ENCODE measurements at regions not wholly inside any gene's neighbourhood (a gene's known extent, or its start where the extent isn't known, plus 50 kb on each side); places are given as distances from the start of the nearest gene placed in this dataset.

GRCh38 chr4:110950731-110951130 is 327.9 kb upstream of the PITX2 start:
- H2AFZ ChIP-seq (ENCODE audit: low read depth, low read length) = no peak overlapping the region
- H3K27ac ChIP-seq (ENCODE audit: extremely low read depth, low read depth, low read length) = no peak overlapping the region
- in situ Hi-C loops (cut with MboI) = no loop called here
- POLR2A ChIA-PET = no interaction called here
- H3K4me1 ChIP-seq (replicated peaks in 1 of 2; ENCODE audit: control insufficient read depth in 2 of 2, insufficient read depth in 2 of 2, low read length in 2 of 2) = no peaks in the 10 kb centered on the region
- ATAC-seq = no peak
- CTCF ChIA-PET (ENCODE audit: low intra/inter-chr PET ratio) = no interaction called here
- no peak overlapping the region for H3K4me3 ChIP-seq
- H3K4me2 ChIP-seq (ENCODE audit: insufficient read depth, low read length) = no peak overlapping the region
- no peaks in the 10 kb centered on the region for H3K9me1 ChIP-seq (ENCODE audit: control insufficient read depth, insufficient read depth, low read length)
- no peaks in the 10 kb centered on the region; the same call in 1 of the 2 replicates for H3K9me3 ChIP-seq (replicated peaks; ENCODE audit: control insufficient read depth, insufficient read depth, low read depth, low read length)
- TF ChIP-seq, protein P1, sequence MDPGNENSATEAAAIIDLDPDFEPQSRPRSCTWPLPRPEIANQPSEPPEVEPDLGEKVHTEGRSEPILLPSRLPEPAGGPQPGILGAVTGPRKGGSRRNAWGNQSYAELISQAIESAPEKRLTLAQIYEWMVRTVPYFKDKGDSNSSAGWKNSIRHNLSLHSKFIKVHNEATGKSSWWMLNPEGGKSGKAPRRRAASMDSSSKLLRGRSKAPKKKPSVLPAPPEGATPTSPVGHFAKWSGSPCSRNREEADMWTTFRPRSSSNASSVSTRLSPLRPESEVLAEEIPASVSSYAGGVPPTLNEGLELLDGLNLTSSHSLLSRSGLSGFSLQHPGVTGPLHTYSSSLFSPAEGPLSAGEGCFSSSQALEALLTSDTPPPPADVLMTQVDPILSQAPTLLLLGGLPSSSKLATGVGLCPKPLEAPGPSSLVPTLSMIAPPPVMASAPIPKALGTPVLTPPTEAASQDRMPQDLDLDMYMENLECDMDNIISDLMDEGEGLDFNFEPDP (CRISPR knock-in tag; IDR thresholded peaks at IDR 0.05) = no peak
- no peak overlapping the region for H3K9ac ChIP-seq (ENCODE audit: insufficient read depth in 1 of 2, low read depth in 2 of 2, low read length in 2 of 2)
- no peaks in the 10 kb centered on the region for H3K36me3 ChIP-seq (ENCODE audit: control insufficient read depth, insufficient read depth, low read length)
- intact Hi-C loops (cut with micrococcal nuclease) = no loop called here
- no peak for FAIRE-seq
- no peaks in the 10 kb centered on the region for H4K20me1 ChIP-seq (replicated peaks; ENCODE audit: control insufficient read depth, insufficient read depth, low read length)
- WGBS (ENCODE audit: insufficient coverage, low coverage, missing lambda C conversion rate) = 0% methylated on average over 2 of the region's 2 CpGs
- DNase-seq (ENCODE audit: extremely low read depth in 1 of 4, low spot score in 3 of 4) = no peak
- BruUV-seq (replicated peaks) = no TSS peak
- H3K27me3 ChIP-seq (ENCODE audit: control insufficient read depth in 2 of 2, insufficient read depth in 2 of 2, low read length in 2 of 2) = no peaks in the 10 kb centered on the region
- no peaks in the 10 kb centered on the region for H3K79me2 ChIP-seq (ENCODE audit: control insufficient read depth, insufficient read depth, low read length)

- ATAC-seq = no peak
- no TSS peak for BruUV-seq (replicated peaks)
- in situ Hi-C loops (cut with MboI) = no loop called here
These were observed 330.3 kb upstream of the PITX2 start for GRCh38 chr4:110953191-110953590.

More at GRCh38 chr4:110953191-110953590, 330.3 kb upstream of the PITX2 start:
- Histone ChIP-seq H3K36me3 (ENCODE audit: control insufficient read depth, insufficient read depth, low read length) (no peaks in the 10 kb centered on the region), H3K9me3 (replicated peaks; ENCODE audit: control insufficient read depth, insufficient read depth, low read depth, low read length) (no peaks in the 10 kb centered on the region; the same call in 1 of the 2 replicates), H3K4me1 (replicated peaks in 1 of 2; ENCODE audit: control insufficient read depth in 2 of 2, insufficient read depth in 2 of 2, low read length in 2 of 2) (no peaks in the 10 kb centered on the region), H3K27ac (ENCODE audit: extremely low read depth, low read depth, low read length) (no peak overlapping the region), H3K4me3 (no peak overlapping the region), H3K27me3 (ENCODE audit: control insufficient read depth in 2 of 2, insufficient read depth in 2 of 2, low read length in 2 of 2) (no peaks in the 10 kb centered on the region), H3K9ac (ENCODE audit: insufficient read depth in 1 of 2, low read depth in 2 of 2, low read length in 2 of 2) (no peak overlapping the region), H4K20me1 (replicated peaks; ENCODE audit: control insufficient read depth, insufficient read depth, low read length) (no peaks in the 10 kb centered on the region), H3K9me1 (ENCODE audit: control insufficient read depth, insufficient read depth, low read length) (no peaks in the 10 kb centered on the region), H3K79me2 (ENCODE audit: control insufficient read depth, insufficient read depth, low read length) (no peaks in the 10 kb centered on the region), H2AFZ (ENCODE audit: low read depth, low read length) (no peak overlapping the region), H3K4me2 (ENCODE audit: insufficient read depth, low read length) (no peak overlapping the region)
- intact Hi-C loops (cut with micrococcal nuclease) = no loop called here
- 0% methylated on average over 1 of the region's 1 CpG for WGBS (ENCODE audit: insufficient coverage, low coverage, missing lambda C conversion rate)
- TF ChIP-seq PYGO2 (tag; IDR thresholded peaks at IDR 0.05) (no peak), NFIX (CRISPR knock-in tag; IDR thresholded peaks at IDR 0.05; ENCODE audit: low read depth) (no peak), ZNF253 (CRISPR knock-in tag; conservative IDR thresholded peaks at IDR 0.05) (no peak), ZNF408 (CRISPR knock-in tag; IDR thresholded peaks at IDR 0.05; ENCODE audit: low read depth) (no peak), PHF8 (IDR thresholded peaks at IDR 0.05; ENCODE audit: borderline replicate concordance, low read length) (no peak), ZNF175 (CRISPR knock-in tag; IDR thresholded peaks at IDR 0.05; ENCODE audit: low read depth) (no peak)
- TF ChIP-seq, protein P2, sequence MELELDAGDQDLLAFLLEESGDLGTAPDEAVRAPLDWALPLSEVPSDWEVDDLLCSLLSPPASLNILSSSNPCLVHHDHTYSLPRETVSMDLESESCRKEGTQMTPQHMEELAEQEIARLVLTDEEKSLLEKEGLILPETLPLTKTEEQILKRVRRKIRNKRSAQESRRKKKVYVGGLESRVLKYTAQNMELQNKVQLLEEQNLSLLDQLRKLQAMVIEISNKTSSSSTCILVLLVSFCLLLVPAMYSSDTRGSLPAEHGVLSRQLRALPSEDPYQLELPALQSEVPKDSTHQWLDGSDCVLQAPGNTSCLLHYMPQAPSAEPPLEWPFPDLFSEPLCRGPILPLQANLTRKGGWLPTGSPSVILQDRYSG (tag; conservative IDR thresholded peaks at IDR 0.05; ENCODE audit: low read depth) = no peak
- ChIA-PET POLR2A (no interaction called here), CTCF (ENCODE audit: low intra/inter-chr PET ratio) (no interaction called here)
- DNase-seq (ENCODE audit: extremely low read depth in 1 of 4, low spot score in 3 of 4) (no peak), FAIRE-seq (no peak)
